ENCODE measurements at regions not wholly inside any gene's neighbourhood (a gene's known extent, or its start where the extent isn't known, plus 50 kb on each side); places are given as distances from the start of the nearest gene placed in this dataset.
A peak's percentile ranks its signal among the peaks of the same experiment; 100 is the strongest.

DNA sequence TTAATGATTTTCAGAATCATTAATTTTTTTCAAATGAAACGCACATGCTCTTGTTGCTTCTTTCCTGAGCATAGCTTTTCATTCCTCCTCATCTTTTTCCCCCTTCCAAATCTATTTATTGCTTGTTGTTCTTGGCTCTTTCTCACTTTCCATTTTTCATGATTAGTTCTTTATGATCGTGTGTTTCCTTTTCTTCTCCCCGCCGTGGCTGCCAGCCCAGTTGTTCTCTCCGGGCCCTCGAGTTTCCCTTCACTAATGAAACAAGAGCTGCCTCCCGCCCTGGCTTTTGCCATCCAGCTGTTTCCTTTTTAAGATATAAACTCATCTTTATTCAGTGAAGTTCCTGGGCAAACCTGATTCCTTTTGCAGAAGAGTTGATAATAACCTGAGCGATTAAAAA lies 170.2 kb upstream of the NR2F2 start:
- intact Hi-C loops (cut with DNase I), result no loop called here
- no peaks in the 10 kb centered on the region for H3K9me3 ChIP-seq
- TF ChIP-seq, protein P1, sequence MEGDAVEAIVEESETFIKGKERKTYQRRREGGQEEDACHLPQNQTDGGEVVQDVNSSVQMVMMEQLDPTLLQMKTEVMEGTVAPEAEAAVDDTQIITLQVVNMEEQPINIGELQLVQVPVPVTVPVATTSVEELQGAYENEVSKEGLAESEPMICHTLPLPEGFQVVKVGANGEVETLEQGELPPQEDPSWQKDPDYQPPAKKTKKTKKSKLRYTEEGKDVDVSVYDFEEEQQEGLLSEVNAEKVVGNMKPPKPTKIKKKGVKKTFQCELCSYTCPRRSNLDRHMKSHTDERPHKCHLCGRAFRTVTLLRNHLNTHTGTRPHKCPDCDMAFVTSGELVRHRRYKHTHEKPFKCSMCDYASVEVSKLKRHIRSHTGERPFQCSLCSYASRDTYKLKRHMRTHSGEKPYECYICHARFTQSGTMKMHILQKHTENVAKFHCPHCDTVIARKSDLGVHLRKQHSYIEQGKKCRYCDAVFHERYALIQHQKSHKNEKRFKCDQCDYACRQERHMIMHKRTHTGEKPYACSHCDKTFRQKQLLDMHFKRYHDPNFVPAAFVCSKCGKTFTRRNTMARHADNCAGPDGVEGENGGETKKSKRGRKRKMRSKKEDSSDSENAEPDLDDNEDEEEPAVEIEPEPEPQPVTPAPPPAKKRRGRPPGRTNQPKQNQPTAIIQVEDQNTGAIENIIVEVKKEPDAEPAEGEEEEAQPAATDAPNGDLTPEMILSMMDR (IDR thresholded peaks at IDR 0.05), result no peak
- ATAC-seq (no peak), DNase-seq (peak in 3 of 4 donors; percentile 31 to 74 (median 42))
- no peaks in the 10 kb centered on the region for H3K36me3 ChIP-seq
- no peak overlapping the region for H3K27ac ChIP-seq
- H3K27me3 ChIP-seq, result no peaks in the 10 kb centered on the region
- no peaks in the 10 kb centered on the region for H3K4me1 ChIP-seq
- no peak overlapping the region for H3K4me3 ChIP-seq

DNA sequence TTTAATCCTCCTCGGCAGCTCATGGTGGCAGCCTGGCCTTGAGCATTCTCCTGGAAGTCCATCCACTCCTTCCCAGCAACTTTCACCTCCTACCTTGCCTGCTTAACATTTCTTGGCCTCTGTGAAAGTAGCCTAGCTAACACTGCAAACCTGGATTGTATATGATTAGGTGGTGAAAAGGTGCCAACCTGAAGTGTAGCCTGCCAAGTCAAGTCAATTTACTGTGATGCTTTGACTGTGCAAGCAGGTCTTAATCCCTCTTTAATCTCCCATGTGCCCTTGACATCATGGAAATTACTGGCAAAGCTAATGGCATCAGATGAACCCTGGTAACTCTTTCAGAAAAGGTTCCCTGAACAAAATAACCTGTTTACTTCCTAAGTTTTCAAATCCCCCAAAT lies 169.7 kb upstream of the NR2F2 start:
- Histone ChIP-seq H3K27ac (no peak overlapping the region), H3K4me3 (no peak overlapping the region), H3K36me3 (no peaks in the 10 kb centered on the region), H3K27me3 (no peaks in the 10 kb centered on the region), H3K9me3 (no peaks in the 10 kb centered on the region), H3K4me1 (no peaks in the 10 kb centered on the region)
- intact Hi-C loops (cut with DNase I), result no loop called here
- no peak for DNase-seq
- TF ChIP-seq, protein P1 (IDR thresholded peaks at IDR 0.05), result no peak
- no peak for ATAC-seq

DNA sequence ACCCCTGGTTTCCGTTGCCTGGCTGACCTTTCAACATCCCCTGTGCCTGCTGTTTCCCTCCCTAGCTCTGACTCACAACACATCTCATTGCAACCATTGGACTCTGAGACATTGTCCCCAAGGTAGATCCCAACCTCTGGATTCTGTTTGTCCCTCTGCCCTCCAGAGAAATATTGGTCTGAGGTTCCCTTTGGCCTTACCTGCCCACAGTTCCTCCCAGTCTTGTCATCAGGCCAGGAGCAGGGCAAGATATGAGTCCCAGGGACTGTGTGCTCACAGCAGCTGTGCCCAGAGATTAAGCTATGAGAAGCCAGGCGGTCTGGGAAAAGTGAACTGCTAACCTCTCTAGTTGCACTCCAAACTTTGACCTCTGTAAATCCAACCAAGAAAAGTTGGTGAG lies 168.2 kb upstream of the NR2F2 start:
- no peaks in the 10 kb centered on the region for H3K27me3 ChIP-seq
- H3K4me1 ChIP-seq, result no peaks in the 10 kb centered on the region
- TF ChIP-seq, protein P1 (IDR thresholded peaks at IDR 0.05), result no peak
- DNase-seq (no peak), ATAC-seq (no peak)
- H3K9me3 ChIP-seq, result no peaks in the 10 kb centered on the region
- no peak overlapping the region for H3K4me3 ChIP-seq
- intact Hi-C loops (cut with DNase I), result no loop called here
- no peak overlapping the region for H3K27ac ChIP-seq
- H3K36me3 ChIP-seq, result no peaks in the 10 kb centered on the region

DNA sequence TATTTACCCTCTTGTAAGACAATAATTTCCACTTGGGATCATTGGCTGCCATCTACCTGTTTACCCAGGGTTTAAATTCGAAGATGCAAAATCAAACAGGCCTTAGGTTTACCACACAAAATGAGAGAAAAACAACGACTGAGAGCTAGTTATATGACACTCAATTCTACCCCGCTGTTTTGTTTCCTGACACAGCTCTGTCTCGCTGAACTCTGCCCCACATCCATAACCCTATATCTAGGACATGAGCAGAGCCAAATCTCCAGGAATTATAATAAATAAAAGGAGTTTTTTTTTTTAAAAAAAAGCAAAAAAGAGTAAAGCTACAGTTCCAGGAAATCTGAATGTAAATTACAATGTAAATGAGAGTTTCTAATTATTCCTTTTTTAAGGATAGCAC lies 165.4 kb upstream of the NR2F2 start:
- H3K27ac ChIP-seq, result no peak overlapping the region
- no peaks in the 10 kb centered on the region for H3K9me3 ChIP-seq
- no peaks in the 10 kb centered on the region for H3K27me3 ChIP-seq
- H3K4me1 ChIP-seq, result no peaks in the 10 kb centered on the region
- intact Hi-C loops (cut with DNase I), result no loop called here
- no peaks in the 10 kb centered on the region for H3K36me3 ChIP-seq
- ATAC-seq (no peak), DNase-seq (no peak)
- no peak overlapping the region for H3K4me3 ChIP-seq
- TF ChIP-seq, protein P1 (IDR thresholded peaks at IDR 0.05), result no peak

DNA sequence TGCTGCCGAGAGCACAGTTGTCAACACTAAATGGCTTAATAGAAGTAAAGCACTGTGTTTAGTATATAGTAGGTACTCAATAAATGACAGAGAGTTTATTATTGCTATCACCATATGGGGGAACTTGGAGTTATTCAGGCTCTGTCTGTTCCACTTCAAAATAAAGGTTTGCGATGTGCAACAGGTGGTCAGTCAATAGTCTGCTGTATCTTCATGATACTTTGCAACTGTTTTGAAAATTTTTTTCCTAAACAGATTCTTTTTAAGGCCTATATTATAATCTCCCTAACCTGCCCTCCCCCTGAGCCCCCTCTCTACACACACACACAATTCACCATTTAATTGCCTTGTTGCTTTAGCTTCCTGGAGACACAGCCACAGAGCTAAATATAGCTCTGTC lies 164.7 kb upstream of the NR2F2 start:
- intact Hi-C loops (cut with DNase I), result no loop called here
- Histone ChIP-seq H3K4me1 (no peaks in the 10 kb centered on the region), H3K27me3 (no peaks in the 10 kb centered on the region), H3K27ac (no peak overlapping the region), H3K9me3 (no peaks in the 10 kb centered on the region), H3K36me3 (no peaks in the 10 kb centered on the region), H3K4me3 (no peak overlapping the region)
- ATAC-seq (no peak), DNase-seq (no peak)
- TF ChIP-seq, protein P1 (IDR thresholded peaks at IDR 0.05), result no peak
